ENCODE measurements at regions not wholly inside any gene's neighbourhood (a gene's known extent, or its start where the extent isn't known, plus 50 kb on each side); places are given as distances from the start of the nearest gene placed in this dataset.

DNA sequence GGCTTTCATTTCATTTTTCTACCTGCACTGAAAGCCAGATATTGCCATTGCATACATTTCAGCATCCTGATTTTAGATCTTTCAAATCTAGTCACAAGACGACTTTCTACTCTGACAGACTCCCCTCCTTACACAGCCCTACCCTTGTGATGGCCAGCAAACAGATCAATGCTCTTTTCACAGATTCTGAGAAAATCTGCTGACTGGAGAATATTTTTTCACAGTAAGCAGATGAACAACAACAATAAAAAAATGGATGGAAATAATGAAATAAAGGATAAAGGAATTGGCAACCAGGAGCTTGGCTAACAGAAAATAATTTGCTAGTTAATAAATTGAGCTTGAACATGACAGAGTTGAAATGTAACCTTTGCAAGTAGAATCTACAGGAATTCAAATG lies 527.2 kb downstream of the IRS1 start:
- POLR2A ChIA-PET = no interaction called here
- no peak overlapping the region for H3K4me3 ChIP-seq (ENCODE audit: low read depth, low read length)
- H3K27ac ChIP-seq (ENCODE audit: extremely low read depth, low read depth, low read length) = no peak overlapping the region
- H3K4me1 ChIP-seq (ENCODE audit: control insufficient read depth, insufficient read depth, low read length) = no peaks in the 10 kb centered on the region
- no peaks in the 10 kb centered on the region for H3K9me3 ChIP-seq (ENCODE audit: control insufficient read depth, insufficient read depth, low read depth, low read length)
- CTCF ChIA-PET = interaction anchor here (1.2 kb wide), 1 partner anchor 18 kb away, joined by 3 read pairs; no protein-coding TSS in a partner anchor
- TF ChIP-seq ZNF843 (tag by site-specific recombination; IDR thresholded peaks at IDR 0.05) = no peak
- TF ChIP-seq REPIN1 (tag by site-specific recombination; IDR thresholded peaks at IDR 0.05; ENCODE audit: low read depth) = no peak
- TF ChIP-seq, protein P1, sequence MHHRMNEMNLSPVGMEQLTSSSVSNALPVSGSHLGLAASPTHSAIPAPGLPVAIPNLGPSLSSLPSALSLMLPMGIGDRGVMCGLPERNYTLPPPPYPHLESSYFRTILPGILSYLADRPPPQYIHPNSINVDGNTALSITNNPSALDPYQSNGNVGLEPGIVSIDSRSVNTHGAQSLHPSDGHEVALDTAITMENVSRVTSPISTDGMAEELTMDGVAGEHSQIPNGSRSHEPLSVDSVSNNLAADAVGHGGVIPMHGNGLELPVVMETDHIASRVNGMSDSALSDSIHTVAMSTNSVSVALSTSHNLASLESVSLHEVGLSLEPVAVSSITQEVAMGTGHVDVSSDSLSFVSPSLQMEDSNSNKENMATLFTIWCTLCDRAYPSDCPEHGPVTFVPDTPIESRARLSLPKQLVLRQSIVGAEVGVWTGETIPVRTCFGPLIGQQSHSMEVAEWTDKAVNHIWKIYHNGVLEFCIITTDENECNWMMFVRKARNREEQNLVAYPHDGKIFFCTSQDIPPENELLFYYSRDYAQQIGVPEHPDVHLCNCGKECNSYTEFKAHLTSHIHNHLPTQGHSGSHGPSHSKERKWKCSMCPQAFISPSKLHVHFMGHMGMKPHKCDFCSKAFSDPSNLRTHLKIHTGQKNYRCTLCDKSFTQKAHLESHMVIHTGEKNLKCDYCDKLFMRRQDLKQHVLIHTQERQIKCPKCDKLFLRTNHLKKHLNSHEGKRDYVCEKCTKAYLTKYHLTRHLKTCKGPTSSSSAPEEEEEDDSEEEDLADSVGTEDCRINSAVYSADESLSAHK (tag by site-specific recombination; IDR thresholded peaks at IDR 0.05) = no peak
- no peak for TF ChIP-seq SP3 (tag by site-specific recombination; IDR thresholded peaks at IDR 0.05)
- no peak for TF ChIP-seq ZNF18 (tag by site-specific recombination; IDR thresholded peaks at IDR 0.05)
- TF ChIP-seq FEZF1 (tag by site-specific recombination; IDR thresholded peaks at IDR 0.05) = no peak
- no peak for TF ChIP-seq ZNF664 (tag by site-specific recombination; IDR thresholded peaks at IDR 0.05)
- TF ChIP-seq REST (tag by site-specific recombination; IDR thresholded peaks at IDR 0.05) = no peak
- no peak for TF ChIP-seq ZBTB20 (tag by site-specific recombination; IDR thresholded peaks at IDR 0.05)
- no peak for TF ChIP-seq KLF9 (tag by site-specific recombination; IDR thresholded peaks at IDR 0.05; ENCODE audit: low read depth)
- TF ChIP-seq, protein P2, sequence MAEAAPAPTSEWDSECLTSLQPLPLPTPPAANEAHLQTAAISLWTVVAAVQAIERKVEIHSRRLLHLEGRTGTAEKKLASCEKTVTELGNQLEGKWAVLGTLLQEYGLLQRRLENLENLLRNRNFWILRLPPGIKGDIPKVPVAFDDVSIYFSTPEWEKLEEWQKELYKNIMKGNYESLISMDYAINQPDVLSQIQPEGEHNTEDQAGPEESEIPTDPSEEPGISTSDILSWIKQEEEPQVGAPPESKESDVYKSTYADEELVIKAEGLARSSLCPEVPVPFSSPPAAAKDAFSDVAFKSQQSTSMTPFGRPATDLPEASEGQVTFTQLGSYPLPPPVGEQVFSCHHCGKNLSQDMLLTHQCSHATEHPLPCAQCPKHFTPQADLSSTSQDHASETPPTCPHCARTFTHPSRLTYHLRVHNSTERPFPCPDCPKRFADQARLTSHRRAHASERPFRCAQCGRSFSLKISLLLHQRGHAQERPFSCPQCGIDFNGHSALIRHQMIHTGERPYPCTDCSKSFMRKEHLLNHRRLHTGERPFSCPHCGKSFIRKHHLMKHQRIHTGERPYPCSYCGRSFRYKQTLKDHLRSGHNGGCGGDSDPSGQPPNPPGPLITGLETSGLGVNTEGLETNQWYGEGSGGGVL (tag by site-specific recombination; IDR thresholded peaks at IDR 0.05) = no peak
- TF ChIP-seq ZNF416 (tag by site-specific recombination; IDR thresholded peaks at IDR 0.05) = no peak
- H3K36me3 ChIP-seq (ENCODE audit: control insufficient read depth in 2 of 2, insufficient read depth in 1 of 2, low read length in 2 of 2) = no peaks in the 10 kb centered on the region

- H3K4me1 ChIP-seq (ENCODE audit: control insufficient read depth, insufficient read depth, low read length) = no peaks in the 10 kb centered on the region
- H3K36me3 ChIP-seq (ENCODE audit: control insufficient read depth in 2 of 2, insufficient read depth in 1 of 2, low read length in 2 of 2) = no peaks in the 10 kb centered on the region
- CTCF ChIA-PET = no interaction called here
- POLR2A ChIA-PET = no interaction called here
- no peak overlapping the region for H3K27ac ChIP-seq (ENCODE audit: extremely low read depth, low read depth, low read length)
- H3K4me3 ChIP-seq (ENCODE audit: low read depth, low read length) = no peak overlapping the region
- no peaks in the 10 kb centered on the region for H3K9me3 ChIP-seq (ENCODE audit: control insufficient read depth, insufficient read depth, low read depth, low read length)
- TF ChIP-seq ZNF416 (tag by site-specific recombination; IDR thresholded peaks at IDR 0.05) (no peak), ZNF843 (tag by site-specific recombination; IDR thresholded peaks at IDR 0.05) (no peak), BCL6B (tag by site-specific recombination; IDR thresholded peaks at IDR 0.05) (no peak), ZNF121 (tag by site-specific recombination; IDR thresholded peaks at IDR 0.05) (no peak), ZNF639 (tag by site-specific recombination; IDR thresholded peaks at IDR 0.05) (no peak)
- TF ChIP-seq, protein P3, sequence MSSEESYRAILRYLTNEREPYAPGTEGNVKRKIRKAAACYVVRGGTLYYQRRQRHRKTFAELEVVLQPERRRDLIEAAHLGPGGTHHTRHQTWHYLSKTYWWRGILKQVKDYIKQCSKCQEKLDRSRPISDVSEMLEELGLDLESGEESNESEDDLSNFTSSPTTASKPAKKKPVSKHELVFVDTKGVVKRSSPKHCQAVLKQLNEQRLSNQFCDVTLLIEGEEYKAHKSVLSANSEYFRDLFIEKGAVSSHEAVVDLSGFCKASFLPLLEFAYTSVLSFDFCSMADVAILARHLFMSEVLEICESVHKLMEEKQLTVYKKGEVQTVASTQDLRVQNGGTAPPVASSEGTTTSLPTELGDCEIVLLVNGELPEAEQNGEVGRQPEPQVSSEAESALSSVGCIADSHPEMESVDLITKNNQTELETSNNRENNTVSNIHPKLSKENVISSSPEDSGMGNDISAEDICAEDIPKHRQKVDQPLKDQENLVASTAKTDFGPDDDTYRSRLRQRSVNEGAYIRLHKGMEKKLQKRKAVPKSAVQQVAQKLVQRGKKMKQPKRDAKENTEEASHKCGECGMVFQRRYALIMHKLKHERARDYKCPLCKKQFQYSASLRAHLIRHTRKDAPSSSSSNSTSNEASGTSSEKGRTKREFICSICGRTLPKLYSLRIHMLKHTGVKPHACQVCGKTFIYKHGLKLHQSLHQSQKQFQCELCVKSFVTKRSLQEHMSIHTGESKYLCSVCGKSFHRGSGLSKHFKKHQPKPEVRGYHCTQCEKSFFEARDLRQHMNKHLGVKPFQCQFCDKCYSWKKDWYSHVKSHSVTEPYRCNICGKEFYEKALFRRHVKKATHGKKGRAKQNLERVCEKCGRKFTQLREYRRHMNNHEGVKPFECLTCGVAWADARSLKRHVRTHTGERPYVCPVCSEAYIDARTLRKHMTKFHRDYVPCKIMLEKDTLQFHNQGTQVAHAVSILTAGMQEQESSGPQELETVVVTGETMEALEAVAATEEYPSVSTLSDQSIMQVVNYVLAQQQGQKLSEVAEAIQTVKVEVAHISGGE (tag by site-specific recombination; conservative IDR thresholded peaks at IDR 0.05; ENCODE audit: low read depth) = no peak
Observed at GRCh38 chr2:226270285-226271058, 529.1 kb downstream of the IRS1 start.
